Prostate gland (tissue), 2 donors: ENCODE measurements at regions not wholly inside any gene's neighbourhood (a gene's known extent, or its start where the extent isn't known, plus 50 kb on each side); places are given as distances from the start of the nearest gene placed in this dataset.

Source experiments
- CTCF ChIP-seq, 4 experiments: fragments of 200-600 bp in 2 of 4; fragments of 450-650 bp in 2 of 4; sonication (generic) in 2 of 4; IDR thresholded peaks; 1 replicate in 3 of 4; 2 replicates in 1 of 4; pipeline ENCODE4 v1.5.1; 2016 to 2019; ENCODE audit warnings: antibody characterized with exemption in 4 of 4, mild to moderate bottlenecking in 2 of 4, moderate library complexity in 2 of 4
- POLR2A ChIP-seq: fragments of 450-650 bp; IDR thresholded peaks from one replicate; pipeline ENCODE4 v1.6.1; 2016; ENCODE audit warnings: antibody characterized with exemption, mild to moderate bottlenecking

- TF ChIP-seq CTCF (IDR thresholded peaks at IDR 0.05) (no peak), POLR2A (no peak)
These were observed 51.9 kb downstream of the ILRUN start for GRCh38 chr6:34644716-34645115.
